K562 (cell line): ENCODE measurements at regions not wholly inside any gene's neighbourhood (a gene's known extent, or its start where the extent isn't known, plus 50 kb on each side); places are given as distances from the start of the nearest gene placed in this dataset.

Experiments used
- ATAC-seq: fragments of 200-7000 bp; cut with Tn5 transposase; 3 replicates; pipeline ENCODE4 v1.9.1; 2020; ENCODE audit warnings: moderate library complexity
- BruUV-seq: library from RNA; stranded (reverse); fragments of 400-500 nt; replicated peaks from 2 replicates; lab custom pipeline; 2021; lab: Mats Ljungman, UMichigan
- CTCF ChIA-PET: fragments of 300-600 bp; formaldehyde crosslinking; extraction: SDS; loops from one replicate; lab custom pipeline; 2021; ENCODE audit warnings: low intra/inter-chr PET ratio; lab: Yijun Ruan, JAX
- POLR2A ChIA-PET: fragments of 300-600, 350-650 bp; sonication (Branson Sonifier 250); formaldehyde crosslinking; extraction: SDS; loops from one replicate; lab custom pipeline; 2021; ENCODE audit warnings: antibody characterized with exemption, inconsistent platforms; lab: Yijun Ruan, JAX
- DNase-seq, 4 experiments: peaks; one replicate each; pipeline versions ENCODE4 v3.0.0 to v3.0.0-alpha.2; 2011 to 2018; ENCODE audit warnings: low spot score in 3 of 4, mixed read lengths in 3 of 4; ENCODE audit errors: extremely low read depth in 1 of 4
- FAIRE-seq: peaks from 2 replicates; lab custom pipeline; 2011; peaks lifted over from hg19 to GRCh38; lab: Jason Lieb, UNC
- H2AFZ ChIP-seq: 2 replicates; pipeline ENCODE4 v1.6.0; 2011; ENCODE audit warnings: low read depth, low read length, control low read depth, inconsistent platforms
- H3K27ac ChIP-seq: fragments of 200-600 bp; 3 replicates; pipeline ENCODE4 v1.8.0; 2011; ENCODE audit warnings: low read depth, mild to moderate bottlenecking, control low read depth, inconsistent platforms, low read length, moderate library complexity, mixed read lengths; ENCODE audit errors: extremely low read depth
- H3K27me3 ChIP-seq, 2 experiments: fragments of 300-600 bp in 1 of 2; 2 replicates in 1 of 2; 3 replicates in 1 of 2; pipeline versions ENCODE4 v1.6.0 to v1.8.0; 2011; ENCODE audit warnings: inconsistent platforms in 2 of 2, low read length in 2 of 2, mild to moderate bottlenecking in 1 of 2, mixed read lengths in 1 of 2, moderate library complexity in 1 of 2; ENCODE audit not compliant: control insufficient read depth in 2 of 2, insufficient read depth in 2 of 2
- H3K36me3 ChIP-seq: fragments of 300-600 bp; 3 replicates; pipeline ENCODE4 v1.8.0; 2011; ENCODE audit warnings: mild to moderate bottlenecking, low read length, inconsistent platforms; ENCODE audit not compliant: control insufficient read depth, insufficient read depth
- H3K4me1 ChIP-seq, 2 experiments: fragments of 200-600 bp in 1 of 2; replicated peaks in 1 of 2; 2 replicates in 1 of 2; 3 replicates in 1 of 2; pipeline versions ENCODE4 v1.5.1 to v1.8.0; 2011; ENCODE audit warnings: inconsistent platforms in 2 of 2, low read length in 2 of 2, mild to moderate bottlenecking in 1 of 2, mixed read lengths in 1 of 2, moderate library complexity in 1 of 2; ENCODE audit not compliant: control insufficient read depth in 2 of 2, insufficient read depth in 2 of 2
- H3K4me2 ChIP-seq: 2 replicates; pipeline ENCODE4 v1.6.1; 2011; ENCODE audit warnings: low read length, control low read depth, inconsistent platforms, mixed read lengths; ENCODE audit not compliant: insufficient read depth
- H3K4me3 ChIP-seq: fragments of 200-600 bp; sonication (generic), shearing (Covaris generic); 2 replicates; pipeline ENCODE4 v1.5.1; 2016; ENCODE audit warnings: control low read depth, inconsistent platforms
- H3K79me2 ChIP-seq: fragments of 200-600 bp; 3 replicates; pipeline ENCODE4 v1.8.0; 2011; ENCODE audit warnings: low read length, inconsistent platforms; ENCODE audit not compliant: control insufficient read depth, insufficient read depth
- H3K9ac ChIP-seq, 2 experiments: 2 replicates each; pipeline versions ENCODE4 v1.6.0 to v1.6.1; 2011; ENCODE audit warnings: low read depth in 2 of 2, low read length in 2 of 2, control low read depth in 1 of 2, inconsistent platforms in 1 of 2, mild to moderate bottlenecking in 1 of 2, mixed read lengths in 1 of 2; ENCODE audit not compliant: insufficient read depth in 1 of 2
- H3K9me1 ChIP-seq: one replicate; pipeline ENCODE4 v1.6.0; 2011; ENCODE audit warnings: inconsistent platforms, mild to moderate bottlenecking, low read length, moderate library complexity; ENCODE audit not compliant: control insufficient read depth, insufficient read depth
- H3K9me3 ChIP-seq: replicated peaks from 2 replicates; pipeline ENCODE4 v1.5.1; 2011; ENCODE audit warnings: low read depth, low read length, inconsistent platforms; ENCODE audit not compliant: control insufficient read depth, insufficient read depth
- H4K20me1 ChIP-seq: replicated peaks from 2 replicates; pipeline ENCODE4 v1.6.1; 2011; ENCODE audit warnings: low read length, inconsistent platforms, mixed read lengths; ENCODE audit not compliant: control insufficient read depth, insufficient read depth
- BRF1 ChIP-seq: IDR thresholded peaks from 3 replicates; pipeline ENCODE4 v1.6.1; 2011; ENCODE audit warnings: borderline replicate concordance, mild to moderate bottlenecking; ENCODE audit not compliant: insufficient read length; ENCODE audit errors: extremely low read depth
- ZNF280B ChIP-seq: fragments of 250-450 bp; sonication (Bioruptor Pico); IDR thresholded peaks from 2 replicates; pipeline ENCODE4 v1.5.1; 2021; ENCODE audit warnings: mild to moderate bottlenecking
- ZNF316 ChIP-seq: fragments of 450-650 bp; IDR thresholded peaks from 2 replicates; pipeline ENCODE4 v1.6.1; 2016
- ZNF444 ChIP-seq: fragments of 250-450 bp; sonication (Bioruptor Pico); IDR thresholded peaks from 2 replicates; pipeline ENCODE4 v1.4.0; 2020; ENCODE audit warnings: mild to moderate bottlenecking, moderate library complexity
- WGBS: fragments of 100-300 bp; shearing (Covaris generic); methylation state at CpG from one replicate; pipeline ENCODE4 v1.1.6; 2016; ENCODE audit warnings: low coverage, mixed read lengths; ENCODE audit not compliant: insufficient coverage; ENCODE audit errors: missing lambda C conversion rate; 5-methylcytosine and 5-hydroxymethylcytosine counted together
- in situ Hi-C: fragments of 300-500 bp; cut with MboI; formaldehyde crosslinking; loops from 4 replicates; pipeline ENCODE4 v1.15.0; 2018; ENCODE audit warnings: inconsistent platforms, mixed read lengths
- intact Hi-C: fragments of 100-400 bp; cut with micrococcal nuclease; formaldehyde crosslinking; loops from 2 replicates; pipeline ENCODE4 v1.14.2; 2022
- TF ChIP-seq, protein P1 (sequence below): fragments of 250-450 bp; sonication (Bioruptor Pico); IDR thresholded peaks from 2 replicates; pipeline ENCODE4 v1.8.0; 2022; ENCODE audit warnings: moderate library complexity, mild to moderate bottlenecking, inconsistent platforms

DNA sequence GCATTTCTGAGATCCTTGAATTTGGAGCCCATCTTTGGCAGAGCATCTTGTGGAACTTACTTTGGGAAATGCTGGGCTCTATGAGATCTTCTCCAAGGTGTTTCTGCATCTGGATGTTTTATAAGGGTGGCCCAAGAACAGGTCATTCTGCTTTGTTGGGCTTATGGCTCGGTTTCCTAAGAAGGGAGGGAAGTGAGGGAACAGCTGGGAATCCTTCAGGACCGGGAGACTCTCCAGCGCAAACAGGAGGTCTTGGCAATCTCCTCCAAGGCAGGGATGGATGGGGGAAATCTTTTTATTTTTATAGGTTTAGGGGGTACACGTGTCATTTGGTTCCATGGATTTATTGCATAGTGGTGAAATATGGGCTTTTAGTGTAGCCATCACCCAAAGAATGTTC is 54.7 kb downstream of the IRX3 start:
- no peaks in the 10 kb centered on the region for H3K36me3 ChIP-seq
- TF ChIP-seq BRF1, result no peak
- no peak for TF ChIP-seq ZNF280B
- TF ChIP-seq, protein P1, sequence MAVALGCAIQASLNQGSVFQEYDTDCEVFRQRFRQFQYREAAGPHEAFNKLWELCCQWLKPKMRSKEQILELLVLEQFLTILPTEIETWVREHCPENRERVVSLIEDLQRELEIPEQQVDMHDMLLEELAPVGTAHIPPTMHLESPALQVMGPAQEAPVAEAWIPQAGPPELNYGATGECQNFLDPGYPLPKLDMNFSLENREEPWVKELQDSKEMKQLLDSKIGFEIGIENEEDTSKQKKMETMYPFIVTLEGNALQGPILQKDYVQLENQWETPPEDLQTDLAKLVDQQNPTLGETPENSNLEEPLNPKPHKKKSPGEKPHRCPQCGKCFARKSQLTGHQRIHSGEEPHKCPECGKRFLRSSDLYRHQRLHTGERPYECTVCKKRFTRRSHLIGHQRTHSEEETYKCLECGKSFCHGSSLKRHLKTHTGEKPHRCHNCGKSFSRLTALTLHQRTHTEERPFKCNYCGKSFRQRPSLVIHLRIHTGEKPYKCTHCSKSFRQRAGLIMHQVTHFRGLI (CRISPR knock-in tag), result no peak
- TF ChIP-seq ZNF316, result no peak
- TF ChIP-seq ZNF444 (CRISPR knock-in tag), result no peak
- DNase-seq (no peak), ATAC-seq (no peak), FAIRE-seq (no peak)
- intact Hi-C loops, result no loop called here
- in situ Hi-C loops, result no loop called here
- ChIA-PET POLR2A (interaction anchor here (0.7 kb wide), 1 partner anchor 276 kb away, joined by 3 read pairs; no protein-coding TSS in a partner anchor), CTCF (no interaction called here)
- H3K9me1 ChIP-seq, result no peaks in the 10 kb centered on the region
- no peak overlapping the region for H3K4me3 ChIP-seq
- H2AFZ ChIP-seq, result no peak overlapping the region
- H4K20me1 ChIP-seq, result no peaks in the 10 kb centered on the region
- no peak overlapping the region for H3K4me2 ChIP-seq
- no peak overlapping the region for H3K9ac ChIP-seq
- WGBS, result 0% methylated on average over 4 of the region's 4 CpGs
- no peaks in the 10 kb centered on the region for H3K4me1 ChIP-seq
- H3K27ac ChIP-seq, result no peak overlapping the region
- no peaks in the 10 kb centered on the region for H3K9me3 ChIP-seq
- BruUV-seq, result no TSS peak
- H3K79me2 ChIP-seq, result no peaks in the 10 kb centered on the region
- H3K27me3 ChIP-seq, result no peaks in the 10 kb centered on the region
